SK-N-SH treated with all-trans-retinoic acid at 6 μM for 48 hours (cell line): ENCODE measurements at regions not wholly inside any gene's neighbourhood (a gene's known extent, or its start where the extent isn't known, plus 50 kb on each side); places are given as distances from the start of the nearest gene placed in this dataset.

ENCODE experiments used
- CREB5 ChIP-seq: fragments of 250-450 bp; sonication (Bioruptor Pico); IDR thresholded peaks from 2 replicates; pipeline ENCODE4 v1.5.1; 2020; ENCODE audit warnings: low read depth, mild to moderate bottlenecking, moderate library complexity
- ZFP30 ChIP-seq: fragments of 450-650 bp; formaldehyde crosslinking; IDR thresholded peaks from 2 replicates; pipeline ENCODE4 v1.5.0; 2022; ENCODE audit warnings: mild to moderate bottlenecking, moderate library complexity

DNA sequence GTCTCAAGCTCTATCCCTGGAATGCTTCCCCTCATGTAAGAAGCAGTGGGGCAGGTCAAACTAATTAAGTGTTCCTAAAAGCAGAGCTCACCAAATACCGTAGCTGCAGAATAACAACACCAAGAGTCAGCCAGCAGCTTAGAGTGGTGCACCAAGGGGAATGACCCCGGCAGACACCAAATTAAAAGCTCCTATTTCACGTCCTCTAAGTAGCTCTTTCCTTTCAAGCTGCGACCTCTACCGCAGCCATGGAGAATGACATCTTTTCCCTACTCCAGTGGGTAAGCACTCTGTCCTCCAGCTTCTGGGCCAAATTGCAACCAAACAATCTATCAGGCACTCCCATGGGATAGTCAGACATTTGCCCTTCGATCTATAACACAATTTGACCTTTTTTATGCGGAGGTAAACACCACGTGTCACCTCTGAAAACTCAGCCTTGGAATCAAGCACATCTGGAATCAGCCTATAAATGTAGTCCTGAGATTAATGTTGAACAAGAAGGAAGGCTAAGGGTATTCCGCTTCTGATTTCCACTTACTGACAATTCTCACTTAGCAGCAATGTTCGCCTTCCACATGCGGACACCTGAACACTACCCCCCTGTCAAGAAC lies 67.6 kb upstream of the CDKN3 start:
- no peak for TF ChIP-seq ZFP30 (CRISPR knock-in tag)
- no peak for TF ChIP-seq CREB5 (CRISPR knock-in tag)
